GM18873 (cell line): ENCODE measurements at regions not wholly inside any gene's neighbourhood (a gene's known extent, or its start where the extent isn't known, plus 50 kb on each side); places are given as distances from the start of the nearest gene placed in this dataset.

ENCODE experiments used
- ATAC-seq: cut with Tn5 transposase; IDR thresholded peaks from one replicate; pipeline ENCODE4 v1.9.1; 2021; ENCODE audit warnings: mild to moderate bottlenecking, moderate library complexity, moderate number of reproducible peaks; ENCODE audit not compliant: unreplicated experiment, low FRiP score

DNA sequence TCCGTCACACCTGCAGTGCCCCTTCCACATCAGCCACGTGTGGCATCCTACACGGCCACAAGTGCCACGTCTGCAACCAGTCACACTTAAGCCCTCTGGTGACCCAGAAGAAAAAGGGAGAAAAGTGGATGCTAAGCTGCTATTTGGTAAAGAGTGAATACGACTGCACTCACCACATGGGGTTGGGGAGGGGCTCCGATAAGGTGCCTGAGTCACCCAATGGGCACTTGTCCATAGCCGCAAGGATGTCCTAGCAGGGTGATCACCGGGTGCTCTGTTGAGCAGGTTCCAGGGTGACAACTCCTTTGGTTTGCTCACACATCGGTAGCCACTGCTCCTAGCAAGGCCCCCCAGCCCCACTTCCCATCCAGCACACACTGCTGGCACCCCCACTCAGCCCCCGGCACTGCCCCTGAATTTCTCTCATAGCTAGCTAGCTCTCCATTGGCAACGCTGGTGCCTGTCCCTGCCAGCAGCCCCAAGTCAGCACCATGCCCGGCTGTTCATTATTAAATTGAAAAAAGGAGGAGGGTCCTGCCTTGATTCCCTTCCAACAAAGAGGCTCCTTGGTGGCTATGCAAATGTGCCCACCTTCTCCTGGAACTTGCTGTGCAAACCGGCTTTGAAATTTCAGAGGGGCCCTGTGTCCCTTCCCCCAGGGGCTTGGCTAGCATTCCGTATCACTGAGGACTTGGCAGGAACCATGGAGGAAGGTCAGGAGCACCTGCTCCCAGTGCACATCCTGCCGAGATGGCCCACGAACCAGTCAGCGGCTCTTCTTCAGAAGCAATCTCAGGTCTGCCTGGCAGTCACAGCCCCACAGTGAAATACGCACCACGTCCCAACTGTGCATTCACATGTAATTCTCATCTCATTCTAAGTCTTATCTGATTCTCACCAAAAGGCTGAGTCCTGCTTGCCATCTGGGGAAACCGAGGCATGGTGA lies 227.7 kb upstream of the DIO3 start:
- ATAC-seq = no peak

- no peak for ATAC-seq
These were observed 226.6 kb upstream of the DIO3 start for GRCh38 chr14:101334656-101335055.

- no peak for ATAC-seq
These were observed 226.1 kb upstream of the DIO3 start for GRCh38 chr14:101335061-101335661.

GRCh38 chr14:101336183-101336582 lies 225.1 kb upstream of the DIO3 start:
- no peak for ATAC-seq

GRCh38 chr14:101337053-101337452 lies 224.2 kb upstream of the DIO3 start:
- ATAC-seq = no peak

DNA sequence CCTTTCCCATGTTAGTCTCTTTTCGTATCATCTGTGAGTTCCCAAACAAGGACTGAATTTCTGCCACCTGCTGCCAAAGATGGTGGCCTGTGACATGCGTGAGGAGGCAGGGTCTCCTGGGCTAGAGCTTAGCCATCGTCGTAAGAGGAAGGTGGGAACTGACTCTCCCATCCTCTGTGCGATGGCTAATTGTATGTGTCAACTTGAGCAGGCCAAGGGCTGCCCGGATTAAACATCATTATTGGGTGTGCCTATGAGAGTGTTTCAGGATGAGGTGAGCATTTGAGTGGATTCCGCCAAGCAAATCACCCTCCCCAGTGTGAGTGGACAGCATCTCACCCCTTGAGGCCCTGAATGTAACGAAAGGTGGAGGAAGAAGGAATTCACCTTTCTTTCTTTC lies 220.7 kb upstream of the DIO3 start:
- ATAC-seq = no peak

DNA sequence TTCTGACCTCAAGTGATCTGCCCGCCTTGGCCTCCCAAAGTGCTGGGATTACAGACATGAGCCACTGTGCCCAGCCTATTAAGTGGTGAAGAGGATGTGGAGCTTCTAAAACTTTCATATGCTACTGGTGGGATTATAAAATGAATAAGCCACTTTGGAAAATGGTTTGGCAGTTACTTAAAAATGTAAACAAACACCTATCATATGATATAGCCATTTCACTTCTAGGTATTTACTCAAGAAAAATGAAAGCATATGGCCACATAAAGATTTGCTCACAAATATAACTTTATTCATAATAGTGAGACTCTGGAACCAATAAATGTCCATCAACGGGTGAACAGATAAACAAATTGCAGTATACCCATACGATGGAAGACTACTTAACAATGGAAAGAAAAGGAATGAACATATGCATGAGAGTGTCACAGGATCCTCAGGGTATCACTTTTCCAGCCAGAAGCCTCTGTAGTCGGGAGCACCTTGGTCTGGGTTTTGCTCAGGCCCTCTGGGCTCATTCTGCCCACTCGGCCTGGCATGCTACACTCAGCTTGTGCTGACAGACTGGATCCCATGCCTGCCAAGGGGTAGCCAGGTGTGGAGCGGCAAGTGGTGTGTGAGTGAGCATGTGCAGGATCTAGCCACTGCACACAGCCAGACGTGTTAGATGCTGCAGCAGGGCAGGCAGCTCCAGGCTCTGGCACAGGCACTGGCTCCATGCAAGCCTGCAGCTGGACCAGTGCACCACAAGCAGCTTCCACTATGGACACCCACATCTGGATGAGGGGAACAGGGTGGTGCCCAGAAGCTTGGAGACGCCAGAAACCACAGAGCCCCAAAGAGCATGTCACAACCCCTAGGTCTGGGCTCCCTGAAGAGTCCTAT lies 213.2 kb upstream of the DIO3 start:
- ATAC-seq = no peak

DNA sequence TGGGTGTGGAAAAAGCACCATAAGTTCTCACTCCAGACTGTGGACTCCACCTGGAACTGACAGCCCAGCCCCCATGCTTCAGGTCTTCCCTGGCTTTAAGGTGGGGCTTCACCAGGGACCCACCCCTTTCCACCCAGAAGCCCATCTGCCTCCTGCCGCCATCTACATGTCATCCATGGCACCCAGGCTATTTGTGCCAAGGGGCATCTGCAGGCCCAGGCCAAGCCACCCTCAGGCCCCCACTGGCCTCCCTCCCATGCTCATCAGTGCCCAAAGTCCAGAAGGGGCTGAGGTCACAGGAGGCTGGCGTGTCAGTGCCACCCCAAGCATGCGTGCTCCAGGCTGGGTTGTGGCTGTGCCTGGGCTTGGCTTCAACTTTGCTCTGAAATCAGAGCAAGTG lies 212.2 kb upstream of the DIO3 start:
- no peak for ATAC-seq

GRCh38 chr14:101350021-101350420 lies 211.3 kb upstream of the DIO3 start:
- ATAC-seq = no peak

GRCh38 chr14:101350691-101351090 lies 210.6 kb upstream of the DIO3 start:
- ATAC-seq = no peak

- no peak for ATAC-seq
These were observed 210.1 kb upstream of the DIO3 start for GRCh38 chr14:101351146-101351545.

DNA sequence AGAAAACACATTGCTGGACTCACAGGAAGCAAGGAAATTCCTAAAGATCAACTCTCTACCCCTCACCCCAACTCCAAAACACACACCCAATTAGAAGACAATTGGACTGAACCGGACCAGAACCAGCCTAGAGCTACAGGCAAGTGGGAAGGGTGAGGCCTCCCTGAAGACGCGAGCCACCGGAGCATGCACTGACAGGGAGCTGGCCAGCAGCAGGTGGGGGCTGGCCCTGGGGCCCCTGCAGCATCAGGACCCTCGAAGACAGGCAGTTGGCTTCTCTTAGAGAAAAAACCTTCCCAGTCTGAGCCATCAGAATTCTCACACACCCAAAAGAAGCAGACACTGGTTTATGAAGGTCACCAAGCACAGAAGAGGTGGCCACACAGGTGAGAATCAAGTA lies 209.5 kb upstream of the DIO3 start:
- ATAC-seq = no peak

DNA sequence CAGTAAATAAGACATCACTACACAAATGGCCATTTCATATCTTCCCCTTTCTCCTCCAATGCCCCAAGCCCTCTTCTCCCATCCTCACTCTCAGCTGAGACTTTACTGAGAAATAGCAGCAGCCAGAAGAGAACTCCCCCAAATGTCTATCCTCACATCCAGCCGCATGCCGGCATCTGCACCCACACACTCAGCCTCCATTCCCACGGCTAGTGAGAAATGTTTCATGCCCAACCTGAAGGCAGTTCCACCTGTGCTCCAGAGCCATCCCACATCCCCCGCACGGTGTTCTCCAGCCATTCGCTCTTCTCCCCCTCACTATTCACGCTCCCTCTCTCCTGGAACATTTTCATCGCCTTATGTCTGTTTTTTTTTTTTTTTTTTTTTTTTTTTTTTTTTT lies 208.7 kb upstream of the DIO3 start:
- no peak for ATAC-seq

DNA sequence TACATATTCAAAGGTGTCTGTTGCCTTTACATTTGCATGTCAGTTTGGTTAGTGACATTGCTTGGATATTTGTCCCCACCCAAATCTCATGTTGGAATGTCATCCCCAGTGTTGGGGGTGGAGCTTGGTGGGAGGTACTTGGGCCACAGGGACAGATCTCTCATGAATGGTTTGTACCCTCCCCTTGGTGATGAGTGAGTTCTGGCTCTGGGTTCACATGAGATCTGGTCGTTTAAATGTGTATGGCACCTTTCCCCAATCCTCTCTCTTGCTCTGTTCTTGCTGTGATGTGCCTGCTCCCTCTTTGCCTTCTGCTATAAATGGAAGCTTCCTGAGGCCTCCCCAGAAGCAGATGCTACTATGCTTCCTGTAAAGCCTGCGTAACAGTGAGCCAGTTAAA lies 207.9 kb upstream of the DIO3 start:
- ATAC-seq = no peak

GRCh38 chr14:101354726-101355125 lies 206.6 kb upstream of the DIO3 start:
- no peak for ATAC-seq

DNA sequence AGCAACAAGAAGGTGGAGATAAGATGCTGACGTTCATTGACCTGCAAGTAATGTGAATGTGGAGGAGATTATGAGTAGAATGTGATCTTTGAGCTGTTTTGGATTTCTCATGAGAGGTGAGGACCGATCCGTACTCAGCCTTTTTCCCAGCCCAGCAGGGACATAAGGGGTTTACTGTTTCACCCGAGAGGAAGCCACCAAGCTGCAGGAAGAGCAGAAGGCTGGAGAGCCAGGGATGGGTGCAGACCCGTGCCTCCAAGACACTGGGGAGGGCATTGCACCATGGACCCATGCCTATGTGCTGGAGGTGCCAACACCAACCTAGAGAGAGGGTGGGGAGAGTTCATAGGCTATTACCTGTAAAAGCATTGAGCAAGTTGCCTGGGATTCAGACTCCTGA lies 206.0 kb upstream of the DIO3 start:
- no peak for ATAC-seq

DNA sequence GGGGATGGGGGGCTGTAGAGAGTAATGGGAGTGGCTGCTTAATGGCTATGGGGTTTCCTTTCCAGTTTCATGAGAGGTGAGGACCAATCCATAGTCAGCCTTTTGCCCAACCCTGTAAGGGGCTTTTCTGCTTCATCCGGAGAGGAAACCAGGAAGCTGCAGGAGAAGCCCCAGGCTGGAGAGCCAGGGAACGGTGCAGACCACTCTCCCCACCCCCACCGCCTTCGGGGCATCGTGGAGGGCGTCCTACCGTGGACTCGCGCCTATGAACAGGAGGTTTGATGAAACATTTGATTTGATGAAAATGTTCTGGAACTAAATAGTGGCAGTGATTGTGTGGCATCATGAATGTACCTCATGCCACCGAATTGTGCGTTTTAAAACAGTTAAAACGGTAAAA lies 204.3 kb upstream of the DIO3 start:
- ATAC-seq = no peak

GRCh38 chr14:101357559-101358319 lies 203.6 kb upstream of the DIO3 start:
- ATAC-seq = no peak

DNA sequence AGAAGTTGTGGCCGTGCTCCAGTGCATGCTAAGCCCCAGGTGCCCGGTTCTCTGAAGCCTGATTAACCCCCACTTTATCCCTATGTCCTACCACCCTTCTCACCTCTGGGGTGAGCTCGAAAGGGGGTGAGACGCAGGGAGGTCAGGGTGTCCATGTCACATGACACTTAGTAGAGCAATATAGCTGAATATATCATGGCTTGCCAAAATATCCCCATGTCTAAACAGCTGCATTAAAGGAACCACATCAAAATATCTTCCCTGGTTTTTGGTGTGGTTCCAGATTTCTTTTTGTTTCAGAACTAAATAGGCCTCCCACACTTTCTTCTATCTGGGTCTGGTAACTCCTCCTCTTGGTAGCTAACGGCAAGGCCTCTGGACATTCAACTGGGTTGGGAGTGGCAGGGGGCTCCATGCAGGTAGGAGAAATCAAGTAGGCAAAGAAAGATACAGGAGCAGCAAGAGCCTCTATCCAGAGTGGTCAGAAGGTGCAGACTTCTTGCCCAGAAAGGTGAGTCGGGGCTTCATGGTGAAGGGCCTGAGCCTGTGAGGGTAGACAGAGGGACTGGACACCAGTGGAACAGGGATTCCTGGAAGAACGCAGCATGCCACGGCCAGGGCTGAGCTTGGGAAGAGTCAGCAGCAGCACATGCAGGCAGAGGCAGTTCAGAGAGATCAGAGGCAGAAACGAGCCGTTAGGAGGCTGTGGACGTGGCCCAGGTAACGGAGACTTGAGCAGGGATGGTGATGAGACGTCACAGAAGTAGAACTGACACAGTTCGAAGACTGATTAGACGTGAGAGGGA lies 202.8 kb upstream of the DIO3 start:
- ATAC-seq = no peak
